ENCODE measurements at regions not wholly inside any gene's neighbourhood (a gene's known extent, or its start where the extent isn't known, plus 50 kb on each side); places are given as distances from the start of the nearest gene placed in this dataset.

DNA sequence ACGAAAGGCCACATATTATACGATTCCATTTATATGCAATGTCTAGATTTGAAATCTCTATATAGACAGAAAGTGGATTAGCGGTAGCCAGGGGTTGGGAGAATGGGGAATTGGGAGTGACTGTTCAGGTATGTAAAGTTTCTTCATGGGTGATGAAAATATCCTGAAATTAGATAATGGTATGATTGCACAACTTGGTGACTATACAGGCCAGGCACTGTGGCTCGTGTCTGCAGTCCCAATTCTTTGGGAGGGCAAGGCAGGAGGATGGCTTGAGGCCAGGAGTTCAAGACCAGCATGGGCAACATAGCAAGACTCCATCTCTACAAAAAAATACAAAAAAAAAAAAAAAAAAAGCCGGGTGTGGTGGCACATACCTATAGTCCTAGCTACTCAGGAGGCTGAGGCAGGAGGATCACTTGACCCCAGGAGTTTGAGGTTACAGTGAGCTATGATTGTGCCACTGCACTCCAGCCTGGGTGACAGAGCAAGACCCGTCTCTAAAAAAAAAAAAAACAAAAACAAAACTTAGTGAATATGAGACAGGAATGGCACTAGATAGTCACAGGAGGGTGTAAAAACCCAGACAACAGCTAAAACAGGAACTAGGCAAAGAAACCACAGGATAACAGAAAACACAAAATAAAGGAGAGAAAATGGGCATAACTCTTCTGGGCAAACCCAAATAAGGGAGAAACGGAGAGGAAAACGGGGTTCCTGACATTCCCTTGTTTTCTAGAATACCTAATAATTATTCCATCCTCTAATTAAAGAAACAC lies 72.1 kb upstream of the ZNF618 start:
- TF ChIP-seq, protein P1, sequence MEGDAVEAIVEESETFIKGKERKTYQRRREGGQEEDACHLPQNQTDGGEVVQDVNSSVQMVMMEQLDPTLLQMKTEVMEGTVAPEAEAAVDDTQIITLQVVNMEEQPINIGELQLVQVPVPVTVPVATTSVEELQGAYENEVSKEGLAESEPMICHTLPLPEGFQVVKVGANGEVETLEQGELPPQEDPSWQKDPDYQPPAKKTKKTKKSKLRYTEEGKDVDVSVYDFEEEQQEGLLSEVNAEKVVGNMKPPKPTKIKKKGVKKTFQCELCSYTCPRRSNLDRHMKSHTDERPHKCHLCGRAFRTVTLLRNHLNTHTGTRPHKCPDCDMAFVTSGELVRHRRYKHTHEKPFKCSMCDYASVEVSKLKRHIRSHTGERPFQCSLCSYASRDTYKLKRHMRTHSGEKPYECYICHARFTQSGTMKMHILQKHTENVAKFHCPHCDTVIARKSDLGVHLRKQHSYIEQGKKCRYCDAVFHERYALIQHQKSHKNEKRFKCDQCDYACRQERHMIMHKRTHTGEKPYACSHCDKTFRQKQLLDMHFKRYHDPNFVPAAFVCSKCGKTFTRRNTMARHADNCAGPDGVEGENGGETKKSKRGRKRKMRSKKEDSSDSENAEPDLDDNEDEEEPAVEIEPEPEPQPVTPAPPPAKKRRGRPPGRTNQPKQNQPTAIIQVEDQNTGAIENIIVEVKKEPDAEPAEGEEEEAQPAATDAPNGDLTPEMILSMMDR (IDR thresholded peaks at IDR 0.05): no peak
- TF ChIP-seq EP300 (IDR thresholded peaks at IDR 0.05): no peak
